ENCODE measurements at regions not wholly inside any gene's neighbourhood (a gene's known extent, or its start where the extent isn't known, plus 50 kb on each side); places are given as distances from the start of the nearest gene placed in this dataset.

DNA sequence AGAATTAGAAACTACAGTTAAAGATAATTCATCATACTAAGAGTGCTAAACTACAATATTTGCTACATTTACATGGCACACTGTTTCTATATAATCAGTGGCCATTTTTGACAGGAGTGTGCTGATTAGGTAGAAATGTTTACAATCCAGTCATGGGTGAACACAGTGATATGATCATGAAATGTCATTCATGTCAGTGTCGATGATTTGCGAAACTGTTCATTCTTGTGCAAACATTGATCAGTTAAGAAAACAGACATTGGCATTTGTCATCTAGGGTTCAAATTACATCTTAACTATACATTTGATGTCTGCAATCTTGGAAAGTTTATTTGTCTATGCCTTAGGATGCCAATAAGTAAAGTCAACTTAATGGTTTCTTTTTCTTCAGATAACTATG is 474.9 kb downstream of the DOK5 start:
- H3K27ac ChIP-seq, result no peak overlapping the region
- H3K4me3 ChIP-seq, result no peak overlapping the region
- DNase-seq (ENCODE audit: low spot score), result no peak
- H3K36me3 ChIP-seq (replicated peaks; ENCODE audit: insufficient read depth, low read depth), result no peaks in the 10 kb centered on the region
- no peaks in the 10 kb centered on the region for H3K79me2 ChIP-seq
- 62% methylated on average over 2 of the region's 2 CpGs for WGBS (ENCODE audit: low lambda C conversion rate, missing lambda C conversion rate)
- no peaks in the 10 kb centered on the region for H3K4me1 ChIP-seq (ENCODE audit: insufficient read depth)
- no peaks in the 10 kb centered on the region for H3K27me3 ChIP-seq
- TF ChIP-seq EZH2phosphoT487 (IDR thresholded peaks at IDR 0.05; ENCODE audit: low read depth, severe bottlenecking, unreplicated experiment) (no peak), EZH2 (IDR thresholded peaks at IDR 0.05; ENCODE audit: borderline replicate concordance) (no peak)
- TF ChIP-seq, protein P1, sequence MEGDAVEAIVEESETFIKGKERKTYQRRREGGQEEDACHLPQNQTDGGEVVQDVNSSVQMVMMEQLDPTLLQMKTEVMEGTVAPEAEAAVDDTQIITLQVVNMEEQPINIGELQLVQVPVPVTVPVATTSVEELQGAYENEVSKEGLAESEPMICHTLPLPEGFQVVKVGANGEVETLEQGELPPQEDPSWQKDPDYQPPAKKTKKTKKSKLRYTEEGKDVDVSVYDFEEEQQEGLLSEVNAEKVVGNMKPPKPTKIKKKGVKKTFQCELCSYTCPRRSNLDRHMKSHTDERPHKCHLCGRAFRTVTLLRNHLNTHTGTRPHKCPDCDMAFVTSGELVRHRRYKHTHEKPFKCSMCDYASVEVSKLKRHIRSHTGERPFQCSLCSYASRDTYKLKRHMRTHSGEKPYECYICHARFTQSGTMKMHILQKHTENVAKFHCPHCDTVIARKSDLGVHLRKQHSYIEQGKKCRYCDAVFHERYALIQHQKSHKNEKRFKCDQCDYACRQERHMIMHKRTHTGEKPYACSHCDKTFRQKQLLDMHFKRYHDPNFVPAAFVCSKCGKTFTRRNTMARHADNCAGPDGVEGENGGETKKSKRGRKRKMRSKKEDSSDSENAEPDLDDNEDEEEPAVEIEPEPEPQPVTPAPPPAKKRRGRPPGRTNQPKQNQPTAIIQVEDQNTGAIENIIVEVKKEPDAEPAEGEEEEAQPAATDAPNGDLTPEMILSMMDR (IDR thresholded peaks at IDR 0.05; ENCODE audit: poor library complexity), result no peak
- no peaks in the 10 kb centered on the region for H4K20me1 ChIP-seq (ENCODE audit: insufficient read depth, poor library complexity, severe bottlenecking)
- H3K4me2 ChIP-seq, result no peak overlapping the region
- H2AFZ ChIP-seq, result no peak overlapping the region
- H3K9me2 ChIP-seq (replicated peaks; ENCODE audit: insufficient read depth), result no peaks in the 10 kb centered on the region
- no peaks in the 10 kb centered on the region for H3K9me3 ChIP-seq (ENCODE audit: low read depth)

DNA sequence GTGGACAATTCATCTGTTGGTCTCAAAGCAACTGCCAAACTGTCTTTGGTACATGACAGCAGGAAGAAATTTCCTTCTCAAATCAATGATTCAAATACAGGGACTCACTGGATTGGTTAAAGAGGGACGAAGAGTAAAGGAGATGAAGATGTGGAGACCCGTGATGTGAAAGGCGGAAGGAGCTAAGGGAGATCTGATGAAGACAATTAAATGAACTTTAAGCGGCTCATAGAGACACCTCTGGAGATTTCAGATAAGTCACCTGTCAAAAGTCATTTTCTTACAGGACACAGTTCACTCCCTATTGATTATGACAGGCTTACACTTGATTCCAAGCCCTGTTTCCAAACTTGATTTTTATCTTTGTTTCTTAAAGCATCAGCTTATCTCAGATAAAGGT is 466.3 kb downstream of the DOK5 start:
- WGBS (ENCODE audit: low lambda C conversion rate, missing lambda C conversion rate), result 97% methylated on average over 4 of the region's 4 CpGs
- H4K20me1 ChIP-seq (ENCODE audit: insufficient read depth, poor library complexity, severe bottlenecking), result no peaks in the 10 kb centered on the region
- no peaks in the 10 kb centered on the region for H3K4me1 ChIP-seq (ENCODE audit: insufficient read depth)
- no peak overlapping the region for H2AFZ ChIP-seq
- H3K9me3 ChIP-seq (ENCODE audit: low read depth), result no peaks in the 10 kb centered on the region
- no peak overlapping the region for H3K4me2 ChIP-seq
- no peaks in the 10 kb centered on the region for H3K27me3 ChIP-seq
- TF ChIP-seq EZH2 (IDR thresholded peaks at IDR 0.05; ENCODE audit: borderline replicate concordance) (no peak), EZH2phosphoT487 (IDR thresholded peaks at IDR 0.05; ENCODE audit: low read depth, severe bottlenecking, unreplicated experiment) (no peak)
- TF ChIP-seq, protein P1 (IDR thresholded peaks at IDR 0.05; ENCODE audit: poor library complexity), result no peak
- no peak overlapping the region for H3K4me3 ChIP-seq
- no peak for DNase-seq (ENCODE audit: low spot score)
- no peaks in the 10 kb centered on the region for H3K36me3 ChIP-seq (replicated peaks; ENCODE audit: insufficient read depth, low read depth)
- H3K27ac ChIP-seq, result no peak overlapping the region
- no peaks in the 10 kb centered on the region for H3K79me2 ChIP-seq
- H3K9me2 ChIP-seq (replicated peaks; ENCODE audit: insufficient read depth), result no peaks in the 10 kb centered on the region

DNA sequence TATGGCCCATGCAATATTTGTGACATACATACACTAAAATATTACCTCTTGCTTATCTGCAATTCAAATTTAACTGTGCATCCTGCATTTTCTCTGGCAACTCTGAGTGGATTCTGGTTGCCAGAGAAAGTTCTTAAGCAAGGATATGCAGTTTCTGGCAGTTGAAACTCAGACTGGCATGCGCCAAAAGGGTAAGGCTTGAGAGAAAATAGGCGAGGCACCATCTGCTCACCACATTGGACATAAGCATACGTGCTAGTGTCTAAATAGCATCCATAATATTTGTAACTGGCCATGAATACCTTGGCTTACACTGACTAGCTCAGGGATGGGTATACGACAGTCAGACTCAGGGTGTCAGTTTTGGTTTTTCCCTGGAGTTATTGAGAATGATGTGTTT is 465.1 kb downstream of the DOK5 start:
- no peak for DNase-seq (ENCODE audit: low spot score)
- no peaks in the 10 kb centered on the region for H3K27me3 ChIP-seq
- no peaks in the 10 kb centered on the region for H4K20me1 ChIP-seq (ENCODE audit: insufficient read depth, poor library complexity, severe bottlenecking)
- H3K4me1 ChIP-seq (ENCODE audit: insufficient read depth), result no peaks in the 10 kb centered on the region
- H3K27ac ChIP-seq, result no peak overlapping the region
- TF ChIP-seq EZH2 (IDR thresholded peaks at IDR 0.05; ENCODE audit: borderline replicate concordance) (no peak), EZH2phosphoT487 (IDR thresholded peaks at IDR 0.05; ENCODE audit: low read depth, severe bottlenecking, unreplicated experiment) (no peak)
- TF ChIP-seq, protein P1 (IDR thresholded peaks at IDR 0.05; ENCODE audit: poor library complexity), result no peak
- H3K9me2 ChIP-seq (replicated peaks; ENCODE audit: insufficient read depth), result no peaks in the 10 kb centered on the region
- 79% methylated on average over 4 of the region's 4 CpGs for WGBS (ENCODE audit: low lambda C conversion rate, missing lambda C conversion rate)
- H3K4me3 ChIP-seq, result no peak overlapping the region
- no peaks in the 10 kb centered on the region for H3K9me3 ChIP-seq (ENCODE audit: low read depth)
- no peak overlapping the region for H2AFZ ChIP-seq
- no peaks in the 10 kb centered on the region for H3K36me3 ChIP-seq (replicated peaks; ENCODE audit: insufficient read depth, low read depth)
- no peaks in the 10 kb centered on the region for H3K79me2 ChIP-seq
- no peak overlapping the region for H3K4me2 ChIP-seq

DNA sequence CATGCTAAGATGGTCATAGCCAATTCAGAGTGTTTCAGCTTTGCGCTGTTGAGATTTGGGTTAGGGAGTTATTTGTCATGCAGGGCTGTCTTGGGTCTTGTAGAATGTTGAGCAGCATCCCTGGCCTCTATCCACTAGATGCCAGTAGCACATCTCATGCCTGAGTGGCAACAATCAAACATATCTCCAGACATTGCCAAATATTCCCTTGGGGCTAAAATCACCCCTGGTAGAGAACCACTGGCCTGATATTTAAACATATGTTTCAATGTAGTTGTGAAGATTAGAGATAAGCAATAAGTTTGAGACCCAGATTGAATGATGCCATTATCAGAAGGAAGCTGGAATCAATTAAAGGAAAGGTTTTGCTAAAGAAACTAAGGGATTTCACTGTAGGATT is 463.3 kb downstream of the DOK5 start:
- H3K36me3 ChIP-seq (replicated peaks; ENCODE audit: insufficient read depth, low read depth), result no peaks in the 10 kb centered on the region
- TF ChIP-seq EZH2phosphoT487 (IDR thresholded peaks at IDR 0.05; ENCODE audit: low read depth, severe bottlenecking, unreplicated experiment) (no peak), EZH2 (IDR thresholded peaks at IDR 0.05; ENCODE audit: borderline replicate concordance) (no peak)
- TF ChIP-seq, protein P1 (IDR thresholded peaks at IDR 0.05; ENCODE audit: poor library complexity), result no peak
- H3K4me3 ChIP-seq, result no peak overlapping the region
- no peak overlapping the region for H2AFZ ChIP-seq
- H3K4me1 ChIP-seq (ENCODE audit: insufficient read depth), result no peaks in the 10 kb centered on the region
- DNase-seq (ENCODE audit: low spot score), result no peak
- 89% methylated on average over 1 of the region's 1 CpG for WGBS (ENCODE audit: low lambda C conversion rate, missing lambda C conversion rate)
- no peaks in the 10 kb centered on the region for H3K9me3 ChIP-seq (ENCODE audit: low read depth)
- H4K20me1 ChIP-seq (ENCODE audit: insufficient read depth, poor library complexity, severe bottlenecking), result no peaks in the 10 kb centered on the region
- H3K4me2 ChIP-seq, result no peak overlapping the region
- no peaks in the 10 kb centered on the region for H3K27me3 ChIP-seq
- H3K79me2 ChIP-seq, result no peaks in the 10 kb centered on the region
- H3K27ac ChIP-seq, result no peak overlapping the region
- no peaks in the 10 kb centered on the region for H3K9me2 ChIP-seq (replicated peaks; ENCODE audit: insufficient read depth)
